Skin epidermis (tissue), 12 donors: ENCODE measurements at regions not wholly inside any gene's neighbourhood (a gene's known extent, or its start where the extent isn't known, plus 50 kb on each side); places are given as distances from the start of the nearest gene placed in this dataset.

Source experiments
- H3K27ac ChIP-seq, 21 experiments: fragments of 200-600 bp; sonication (generic) in 11 of 21; one replicate each; pipeline ENCODE4 v1.5.0; 2020; ENCODE audit warnings: mild to moderate bottlenecking in 3 of 21, inconsistent platforms in 2 of 21, moderate library complexity in 2 of 21
- H3K4me3 ChIP-seq, 7 experiments: fragments of 200-600 bp; sonication (generic) in 2 of 7; one replicate each; pipeline ENCODE4 v1.5.0; 2020; ENCODE audit warnings: inconsistent platforms in 2 of 7, mild to moderate bottlenecking in 2 of 7, moderate library complexity in 1 of 7

- Histone ChIP-seq H3K27ac (no peak overlapping the region), H3K4me3 (no peak overlapping the region)
Measured at GRCh38 chr19:28036486-28036885, 1176.5 kb downstream of the UQCRFS1 start.

GRCh38 chr19:28034936-28035335, 1178.0 kb downstream of the UQCRFS1 start:
- Histone ChIP-seq H3K27ac (no peak overlapping the region), H3K4me3 (no peak overlapping the region)

- H3K4me3 ChIP-seq, result no peak overlapping the region
- no peak overlapping the region for H3K27ac ChIP-seq
Measured at GRCh38 chr19:28028881-28029444, 1184.0 kb downstream of the UQCRFS1 start.

GRCh38 chr19:28027116-28027515, 1185.8 kb downstream of the UQCRFS1 start:
- H3K27ac ChIP-seq, result no peak overlapping the region
- no peak overlapping the region for H3K4me3 ChIP-seq

- H3K27ac ChIP-seq, result no peak overlapping the region
- no peak overlapping the region for H3K4me3 ChIP-seq
Measured at GRCh38 chr19:28026636-28027035, 1186.3 kb downstream of the UQCRFS1 start.

GRCh38 chr19:28024920-28025319, 1188.0 kb downstream of the UQCRFS1 start:
- no peak overlapping the region for H3K27ac ChIP-seq
- H3K4me3 ChIP-seq, result no peak overlapping the region

GRCh38 chr19:28023064-28023463, 1189.9 kb downstream of the UQCRFS1 start:
- Histone ChIP-seq H3K27ac (no peak overlapping the region), H3K4me3 (no peak overlapping the region)

- H3K27ac ChIP-seq, result no peak overlapping the region
- H3K4me3 ChIP-seq, result no peak overlapping the region
Measured at GRCh38 chr19:28022506-28022905, 1190.4 kb downstream of the UQCRFS1 start.

GRCh38 chr19:28021259-28022185, 1191.4 kb downstream of the UQCRFS1 start:
- Histone ChIP-seq H3K27ac (no peak overlapping the region), H3K4me3 (no peak overlapping the region)

GRCh38 chr19:28020619-28021258, 1192.2 kb downstream of the UQCRFS1 start:
- Histone ChIP-seq H3K27ac (no peak overlapping the region), H3K4me3 (no peak overlapping the region)

- Histone ChIP-seq H3K27ac (no peak overlapping the region), H3K4me3 (no peak overlapping the region)
Measured at GRCh38 chr19:28019901-28020300, 1193.0 kb downstream of the UQCRFS1 start.

GRCh38 chr19:28019371-28019770, 1193.6 kb downstream of the UQCRFS1 start:
- H3K27ac ChIP-seq, result no peak overlapping the region
- H3K4me3 ChIP-seq, result no peak overlapping the region

GRCh38 chr19:28018499-28018898, 1194.5 kb downstream of the UQCRFS1 start:
- Histone ChIP-seq H3K27ac (no peak overlapping the region), H3K4me3 (no peak overlapping the region)

- no peak overlapping the region for H3K27ac ChIP-seq
Measured at GRCh38 chr19:28014615-28015405, 1198.1 kb downstream of the UQCRFS1 start.

GRCh38 chr19:28012361-28012760, 1200.6 kb downstream of the UQCRFS1 start:
- Histone ChIP-seq H3K4me3 (no peak overlapping the region), H3K27ac (no peak overlapping the region)

More at GRCh38 chr19:28014615-28015405, 1198.1 kb downstream of the UQCRFS1 start:
- no peak overlapping the region for H3K4me3 ChIP-seq

GRCh38 chr19:28010656-28011055, 1202.3 kb downstream of the UQCRFS1 start:
- no peak overlapping the region for H3K27ac ChIP-seq
- H3K4me3 ChIP-seq, result no peak overlapping the region

- Histone ChIP-seq H3K4me3 (no peak overlapping the region), H3K27ac (no peak overlapping the region)
Measured at GRCh38 chr19:28009696-28010095, 1203.3 kb downstream of the UQCRFS1 start.

- H3K27ac ChIP-seq, result no peak overlapping the region
- H3K4me3 ChIP-seq, result no peak overlapping the region
Measured at GRCh38 chr19:28008695-28009094, 1204.3 kb downstream of the UQCRFS1 start.

GRCh38 chr19:28003543-28003942, 1209.4 kb downstream of the UQCRFS1 start:
- no peak overlapping the region for H3K27ac ChIP-seq
- H3K4me3 ChIP-seq, result no peak overlapping the region

- Histone ChIP-seq H3K4me3 (no peak overlapping the region), H3K27ac (no peak overlapping the region)
Measured at GRCh38 chr19:27997069-27997468, 1215.9 kb downstream of the UQCRFS1 start.
